Gastroesophageal sphincter (tissue), 3 donors: ENCODE measurements at regions not wholly inside any gene's neighbourhood (a gene's known extent, or its start where the extent isn't known, plus 50 kb on each side); places are given as distances from the start of the nearest gene placed in this dataset.

Experiments
- CTCF ChIP-seq, 4 experiments: fragments of 200-600 bp in 2 of 4; fragments of 450-650 bp in 2 of 4; sonication (generic) in 1 of 4; IDR thresholded peaks; one replicate each; pipeline ENCODE4 v1.5.1; 2017 to 2019; ENCODE audit warnings: antibody characterized with exemption in 4 of 4, mild to moderate bottlenecking in 2 of 4, moderate library complexity in 2 of 4
- POLR2AphosphoS5 ChIP-seq: sonication (generic); formaldehyde crosslinking; IDR thresholded peaks from one replicate; pipeline ENCODE4 v1.6.1; 2017; ENCODE audit warnings: antibody characterized with exemption

DNA sequence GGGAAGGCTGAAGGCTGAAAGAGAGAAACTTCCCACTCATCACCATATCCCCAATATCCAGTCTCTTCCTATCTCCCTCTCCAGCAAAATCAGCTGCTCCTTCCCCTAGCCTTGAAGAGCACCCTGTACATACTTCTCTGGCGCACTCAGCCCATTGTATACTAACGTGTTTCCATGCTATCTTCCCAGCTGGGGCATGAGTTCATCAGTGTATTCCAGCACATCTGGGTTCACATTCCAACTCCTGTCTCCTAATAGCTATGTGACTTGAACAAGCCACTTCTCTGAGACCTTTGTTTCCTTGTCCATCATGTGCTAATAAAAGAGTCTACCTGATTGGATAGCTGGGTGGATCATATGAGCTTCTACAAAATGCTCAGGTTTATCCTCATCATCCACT, 51.1 kb upstream of the OLIG2 start:
- TF ChIP-seq CTCF (IDR thresholded peaks at IDR 0.05) (no peak), POLR2AphosphoS5 (no peak)
